ENCODE measurements at regions not wholly inside any gene's neighbourhood (a gene's known extent, or its start where the extent isn't known, plus 50 kb on each side); places are given as distances from the start of the nearest gene placed in this dataset.
"Not testable (repeated sequence)": the region's sequence is repeated elsewhere in the genome, so short reads cannot be mapped to it uniquely, and the experiment has no call there.

- no peak overlapping the region for H3K4me3 ChIP-seq (ENCODE audit: low read depth, low read length)
- DNase-seq (ENCODE audit: low read depth, low spot score) = no peak
- CTCF ChIA-PET = no interaction called here
- no peak for TF ChIP-seq CTCF (IDR thresholded peaks at IDR 0.05; ENCODE audit: insufficient read depth, low read length, missing control alignments)
- POLR2A ChIA-PET = no interaction called here
Observed at GRCh38 chr7:68087401-68087800, 1090.8 kb downstream of the TYW1 start.

GRCh38 chr7:68088879-68089278, 1092.2 kb downstream of the TYW1 start:
- no peak for DNase-seq (ENCODE audit: low read depth, low spot score)
- TF ChIP-seq CTCF (IDR thresholded peaks at IDR 0.05; ENCODE audit: insufficient read depth, low read length, missing control alignments) = no peak
- CTCF ChIA-PET = no interaction called here
- no peak overlapping the region for H3K4me3 ChIP-seq (ENCODE audit: low read depth, low read length)
- POLR2A ChIA-PET = interaction anchor here (0.6 kb wide), 1 partner anchor 30 kb away, joined by 3 read pairs; no protein-coding TSS in a partner anchor

- H3K4me3 ChIP-seq (ENCODE audit: low read depth, low read length); DNase-seq (ENCODE audit: low read depth, low spot score); POLR2A ChIA-PET: not testable (repeated sequence)
- CTCF ChIA-PET = interaction anchor here (0.7 kb wide), 1 partner anchor 41 kb away, joined by 3 read pairs; no protein-coding TSS in a partner anchor
Observed at GRCh38 chr7:68090256-68090655, 1093.6 kb downstream of the TYW1 start.

GRCh38 chr7:68103319-68103718, 1106.7 kb downstream of the TYW1 start:
- POLR2A ChIA-PET = no interaction called here
- no peak for DNase-seq (ENCODE audit: low read depth, low spot score)
- H3K4me3 ChIP-seq (ENCODE audit: low read depth, low read length) = no peak overlapping the region
- no peak for TF ChIP-seq CTCF (IDR thresholded peaks at IDR 0.05; ENCODE audit: insufficient read depth, low read length, missing control alignments)
- CTCF ChIA-PET = no interaction called here

- POLR2A ChIA-PET = no interaction called here
Observed at GRCh38 chr7:68107261-68107660, 1110.6 kb downstream of the TYW1 start.

GRCh38 chr7:68107968-68108367, 1111.3 kb downstream of the TYW1 start:
- no peak overlapping the region for H3K4me3 ChIP-seq (ENCODE audit: low read depth, low read length)
- DNase-seq (ENCODE audit: low read depth, low spot score) = peak; percentile 55
- ChIA-PET POLR2A (interaction anchor here (0.8 kb wide), 1 partner anchor 171 kb away, joined by 3 read pairs; no protein-coding TSS in a partner anchor), CTCF (interaction anchor here (1.1 kb wide), 1 partner anchor 143 kb away, joined by 3 read pairs; no protein-coding TSS in a partner anchor)
- TF ChIP-seq CTCF (IDR thresholded peaks at IDR 0.05; ENCODE audit: insufficient read depth, low read length, missing control alignments) = no peak

More at GRCh38 chr7:68107261-68107660, 1110.6 kb downstream of the TYW1 start:
- DNase-seq (ENCODE audit: low read depth, low spot score) = no peak
- CTCF ChIA-PET = interaction anchor here (0.6 to 1.1 kb wide), 2 partner anchors 144 to 250 kb away, joined by 3 read pairs; no protein-coding TSS in a partner anchor
- no peak for TF ChIP-seq CTCF (IDR thresholded peaks at IDR 0.05; ENCODE audit: insufficient read depth, low read length, missing control alignments)
- H3K4me3 ChIP-seq (ENCODE audit: low read depth, low read length) = no peak overlapping the region

- no peak for TF ChIP-seq CTCF (IDR thresholded peaks at IDR 0.05; ENCODE audit: insufficient read depth, low read length, missing control alignments)
- DNase-seq (ENCODE audit: low read depth, low spot score) = no peak
- H3K4me3 ChIP-seq (ENCODE audit: low read depth, low read length) = no peak overlapping the region
- CTCF ChIA-PET = no interaction called here
- POLR2A ChIA-PET = no interaction called here
Observed at GRCh38 chr7:68109299-68109698, 1112.7 kb downstream of the TYW1 start.
